Adrenal gland (tissue), 5 donors: ENCODE measurements at regions not wholly inside any gene's neighbourhood (a gene's known extent, or its start where the extent isn't known, plus 50 kb on each side); places are given as distances from the start of the nearest gene placed in this dataset.

Experiments used
- CTCF ChIP-seq, 6 experiments: fragments of 450-650 bp in 4 of 6; fragments of 200-600 bp in 2 of 6; sonication (generic) in 1 of 6; IDR thresholded peaks; 1 replicate in 5 of 6; 2 replicates in 1 of 6; pipeline versions ENCODE4 v1.5.1 to v1.8.0; 2016 to 2021; ENCODE audit warnings: antibody characterized with exemption in 6 of 6, mild to moderate bottlenecking in 2 of 6, moderate library complexity in 1 of 6
- POLR2A ChIP-seq, 2 donors: fragments of 450-650 bp; IDR thresholded peaks; one replicate each; pipeline ENCODE4 v1.6.1; 2017; ENCODE audit warnings: antibody characterized with exemption in 2 of 2, mild to moderate bottlenecking in 2 of 2, moderate library complexity in 1 of 2
- donor health status: DM: no; HTN: no; CAD: no.

GRCh38 chr12:47412601-47413236 lies 293.1 kb downstream of the RPAP3 start:
- TF ChIP-seq CTCF (IDR thresholded peaks at IDR 0.05) (no peak), POLR2A (IDR thresholded peaks at IDR 0.05) (no peak)
